ENCODE measurements at regions not wholly inside any gene's neighbourhood (a gene's known extent, or its start where the extent isn't known, plus 50 kb on each side); places are given as distances from the start of the nearest gene placed in this dataset.
"Not testable (repeated sequence)": the region's sequence is repeated elsewhere in the genome, so short reads cannot be mapped to it uniquely, and the experiment has no call there.

- DNase-seq (ENCODE audit: low read depth), result no peak
Observed at GRCh38 chr14:104475802-104476201, 103.8 kb upstream of the C14orf180 start.

GRCh38 chr14:104476437-104476836 is 103.1 kb upstream of the C14orf180 start:
- DNase-seq (ENCODE audit: low read depth), result no peak

- no peak for DNase-seq (ENCODE audit: low read depth)
Observed at GRCh38 chr14:104477117-104477623, 102.4 kb upstream of the C14orf180 start.

- no peak for DNase-seq (ENCODE audit: low read depth)
Observed at GRCh38 chr14:104477666-104478380, 101.7 kb upstream of the C14orf180 start.

- DNase-seq (ENCODE audit: low read depth), result no peak
Observed at GRCh38 chr14:104478656-104479055, 100.9 kb upstream of the C14orf180 start.

- no peak for DNase-seq (ENCODE audit: low read depth)
Observed at GRCh38 chr14:104479901-104480300, 99.7 kb upstream of the C14orf180 start.

- no peak for DNase-seq (ENCODE audit: low read depth)
Observed at GRCh38 chr14:104481323-104481722, 98.2 kb upstream of the C14orf180 start.

- not testable (repeated sequence) for DNase-seq (ENCODE audit: low read depth)
Observed at GRCh38 chr14:104482017-104482416, 97.5 kb upstream of the C14orf180 start.

GRCh38 chr14:104486222-104486923 is 93.2 kb upstream of the C14orf180 start:
- DNase-seq (ENCODE audit: low read depth), result peak; percentile 7

GRCh38 chr14:104494483-104494882 is 85.1 kb upstream of the C14orf180 start:
- no peak for DNase-seq (ENCODE audit: low read depth)

- DNase-seq (ENCODE audit: low read depth), result no peak
Observed at GRCh38 chr14:104496095-104496494, 83.5 kb upstream of the C14orf180 start.

GRCh38 chr14:104499784-104500760 is 79.5 kb upstream of the C14orf180 start:
- no peak for DNase-seq (ENCODE audit: low read depth)

GRCh38 chr14:104502060-104502459 is 77.5 kb upstream of the C14orf180 start:
- DNase-seq (ENCODE audit: low read depth), result no peak

GRCh38 chr14:104503691-104504090 is 75.9 kb upstream of the C14orf180 start:
- no peak for DNase-seq (ENCODE audit: low read depth)

- no peak for DNase-seq (ENCODE audit: low read depth)
Observed at GRCh38 chr14:104504172-104504735, 75.3 kb upstream of the C14orf180 start.

GRCh38 chr14:104505085-104506074 is 74.2 kb upstream of the C14orf180 start:
- DNase-seq (ENCODE audit: low read depth), result no peak

GRCh38 chr14:104506461-104507253 is 72.9 kb upstream of the C14orf180 start:
- no peak for DNase-seq (ENCODE audit: low read depth)

GRCh38 chr14:104507443-104507842 is 72.1 kb upstream of the C14orf180 start:
- no peak for DNase-seq (ENCODE audit: low read depth)

GRCh38 chr14:104509673-104510072 is 69.9 kb upstream of the C14orf180 start:
- no peak for DNase-seq (ENCODE audit: low read depth)
